Kidney capillary endothelial cell (primary cell): ENCODE measurements at regions not wholly inside any gene's neighbourhood (a gene's known extent, or its start where the extent isn't known, plus 50 kb on each side); places are given as distances from the start of the nearest gene placed in this dataset.
"Not testable (repeated sequence)": the region's sequence is repeated elsewhere in the genome, so short reads cannot be mapped to it uniquely, and the experiment has no call there.

ENCODE experiments used
- DNase-seq: peaks from one replicate; pipeline ENCODE4 v3.0.0-alpha.2; 2018; ENCODE audit warnings: low spot score

- not testable (repeated sequence) for DNase-seq
These were observed 198.4 kb upstream of the FERMT1 start for GRCh38 chr20:6321235-6321634.

- no peak for DNase-seq
These were observed 189.2 kb upstream of the FERMT1 start for GRCh38 chr20:6311841-6312655.

GRCh38 chr20:6311097-6311496 is 188.3 kb upstream of the FERMT1 start:
- DNase-seq: no peak

GRCh38 chr20:6305536-6305935 is 182.7 kb upstream of the FERMT1 start:
- DNase-seq: no peak

GRCh38 chr20:6302041-6302440 is 179.2 kb upstream of the FERMT1 start:
- DNase-seq: no peak

- no peak for DNase-seq
These were observed 176.6 kb upstream of the FERMT1 start for GRCh38 chr20:6299456-6299855.

GRCh38 chr20:6298049-6298448 is 175.2 kb upstream of the FERMT1 start:
- DNase-seq: no peak

- no peak for DNase-seq
These were observed 173.0 kb upstream of the FERMT1 start for GRCh38 chr20:6295867-6296256.

- DNase-seq: no peak
These were observed 172.5 kb upstream of the FERMT1 start for GRCh38 chr20:6295127-6295866.

GRCh38 chr20:6287471-6287870 is 164.6 kb upstream of the FERMT1 start:
- DNase-seq: no peak

- DNase-seq: peak; percentile 3
These were observed 159.8 kb upstream of the FERMT1 start for GRCh38 chr20:6282642-6283041.

GRCh38 chr20:6277661-6278240 is 154.9 kb upstream of the FERMT1 start:
- DNase-seq: no peak

- DNase-seq: not testable (repeated sequence)
These were observed 147.6 kb upstream of the FERMT1 start for GRCh38 chr20:6270404-6270803.

- no peak for DNase-seq
These were observed 146.5 kb upstream of the FERMT1 start for GRCh38 chr20:6269168-6269873.

GRCh38 chr20:6265204-6265904 is 142.5 kb upstream of the FERMT1 start:
- DNase-seq: peak; percentile 51

GRCh38 chr20:6253396-6253795 is 130.6 kb upstream of the FERMT1 start:
- no peak for DNase-seq

GRCh38 chr20:6245436-6245835 is 122.6 kb upstream of the FERMT1 start:
- no peak for DNase-seq

- DNase-seq: no peak
These were observed 118.8 kb upstream of the FERMT1 start for GRCh38 chr20:6241591-6241990.

GRCh38 chr20:6240059-6240458 is 117.2 kb upstream of the FERMT1 start:
- no peak for DNase-seq

- DNase-seq: no peak
These were observed 115.6 kb upstream of the FERMT1 start for GRCh38 chr20:6238421-6238820.

- no peak for DNase-seq
These were observed 112.7 kb upstream of the FERMT1 start for GRCh38 chr20:6235510-6235909.

- DNase-seq: no peak
These were observed 109.6 kb upstream of the FERMT1 start for GRCh38 chr20:6232436-6232835.
